ENCODE measurements at regions not wholly inside any gene's neighbourhood (a gene's known extent, or its start where the extent isn't known, plus 50 kb on each side); places are given as distances from the start of the nearest gene placed in this dataset.

- TF ChIP-seq CTCF (conservative IDR thresholded peaks at IDR 0.05; ENCODE audit: low read length), result no peak
- no peak for TF ChIP-seq EZH2phosphoT487 (IDR thresholded peaks at IDR 0.05; ENCODE audit: borderline replicate concordance)
These were observed 2037.8 kb upstream of the LRRTM1 start for GRCh38 chr2:82342356-82342755.

All from Loucy (cell line).